H1 (cell line): ENCODE measurements at regions not wholly inside any gene's neighbourhood (a gene's known extent, or its start where the extent isn't known, plus 50 kb on each side); places are given as distances from the start of the nearest gene placed in this dataset.

Source experiments
- CBX8 ChIP-seq: fragments of 300-800, 300-1000 bp; sonication (generic); IDR thresholded peaks from 2 replicates; pipeline ENCODE4 v1.7.1; 2016; ENCODE audit warnings: low read depth, low read length, borderline replicate concordance
- EZH2 ChIP-seq: fragments of 200-600 bp; sonication (generic); IDR thresholded peaks from 2 replicates; pipeline ENCODE4 v1.7.1; 2012; ENCODE audit warnings: low read depth, mild to moderate bottlenecking, moderate library complexity, low read length, inconsistent platforms; ENCODE audit not compliant: severe bottlenecking
- MAX ChIP-seq: IDR thresholded peaks from 2 replicates; pipeline ENCODE4 v1.6.1; 2012; ENCODE audit warnings: inconsistent platforms
- PHF8 ChIP-seq: fragments of 200-600 bp; sonication (generic); conservative IDR thresholded peaks from 2 replicates; pipeline ENCODE4 v1.7.1; 2012; ENCODE audit warnings: low read depth, mild to moderate bottlenecking, inconsistent platforms, low read length, moderate library complexity
- POLR2A ChIP-seq, 2 experiments: IDR thresholded peaks; 1 replicate in 1 of 2; 2 replicates in 1 of 2; pipeline ENCODE4 v1.6.1; 2011; ENCODE audit warnings: low read depth in 2 of 2, low read length in 2 of 2, mild to moderate bottlenecking in 2 of 2; ENCODE audit errors: control extremely low read depth in 1 of 2
- RXRA ChIP-seq: IDR thresholded peaks from 2 replicates; pipeline ENCODE4 v1.6.1; 2011; ENCODE audit warnings: low read depth, mild to moderate bottlenecking, low read length, moderate library complexity; ENCODE audit not compliant: insufficient read depth
- TF ChIP-seq, protein P1 (sequence below), 3 experiments: IDR thresholded peaks; 1 replicate in 2 of 3; 2 replicates in 1 of 3; pipeline versions ENCODE4 v1.5.1 to v1.6.1; 2011; ENCODE audit warnings: low read length in 3 of 3, mild to moderate bottlenecking in 3 of 3, inconsistent platforms in 2 of 3, low read depth in 1 of 3, moderate library complexity in 1 of 3; ENCODE audit not compliant: insufficient read depth in 1 of 3; ENCODE audit errors: control extremely low read depth in 1 of 3

- TF ChIP-seq MAX (no peak), CBX8 (no peak), EZH2 (no peak), POLR2A (IDR thresholded peaks at IDR 0.05; ENCODE audit: control extremely low read depth in 1 of 2, low read depth in 2 of 2, low read length in 2 of 2) (no peak), RXRA (no peak), PHF8 (no peak)
- TF ChIP-seq, protein P1, sequence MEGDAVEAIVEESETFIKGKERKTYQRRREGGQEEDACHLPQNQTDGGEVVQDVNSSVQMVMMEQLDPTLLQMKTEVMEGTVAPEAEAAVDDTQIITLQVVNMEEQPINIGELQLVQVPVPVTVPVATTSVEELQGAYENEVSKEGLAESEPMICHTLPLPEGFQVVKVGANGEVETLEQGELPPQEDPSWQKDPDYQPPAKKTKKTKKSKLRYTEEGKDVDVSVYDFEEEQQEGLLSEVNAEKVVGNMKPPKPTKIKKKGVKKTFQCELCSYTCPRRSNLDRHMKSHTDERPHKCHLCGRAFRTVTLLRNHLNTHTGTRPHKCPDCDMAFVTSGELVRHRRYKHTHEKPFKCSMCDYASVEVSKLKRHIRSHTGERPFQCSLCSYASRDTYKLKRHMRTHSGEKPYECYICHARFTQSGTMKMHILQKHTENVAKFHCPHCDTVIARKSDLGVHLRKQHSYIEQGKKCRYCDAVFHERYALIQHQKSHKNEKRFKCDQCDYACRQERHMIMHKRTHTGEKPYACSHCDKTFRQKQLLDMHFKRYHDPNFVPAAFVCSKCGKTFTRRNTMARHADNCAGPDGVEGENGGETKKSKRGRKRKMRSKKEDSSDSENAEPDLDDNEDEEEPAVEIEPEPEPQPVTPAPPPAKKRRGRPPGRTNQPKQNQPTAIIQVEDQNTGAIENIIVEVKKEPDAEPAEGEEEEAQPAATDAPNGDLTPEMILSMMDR (IDR thresholded peaks at IDR 0.05; ENCODE audit: control extremely low read depth in 1 of 3, insufficient read depth in 1 of 3, low read depth in 1 of 3, low read length in 3 of 3): no peak
Observed at GRCh38 chrX:120795301-120795700, 80.4 kb downstream of the CT47B1 start.
